Sigmoid colon (tissue), 6 donors: ENCODE measurements at regions not wholly inside any gene's neighbourhood (a gene's known extent, or its start where the extent isn't known, plus 50 kb on each side); places are given as distances from the start of the nearest gene placed in this dataset.

Source experiments
- DNase-seq: peaks from one replicate; pipeline ENCODE4 v3.0.0-alpha.2; 2019
- H3K27ac ChIP-seq, 4 donors: fragments of 200-600 bp; sonication (generic); one replicate each; pipeline ENCODE4 v1.5.1; 2016 to 2019; ENCODE audit warnings: mild to moderate bottlenecking in 1 of 4
- H3K27me3 ChIP-seq, 3 donors: fragments of 200-600 bp; sonication (generic); one replicate each; pipeline ENCODE4 v1.5.1; 2019; ENCODE audit warnings: mild to moderate bottlenecking in 1 of 3
- H3K36me3 ChIP-seq, 4 donors: fragments of 200-600 bp; sonication (generic); one replicate each; pipeline ENCODE4 v1.5.1; 2016 to 2019
- H3K4me1 ChIP-seq, 4 donors: fragments of 200-600 bp; sonication (generic); one replicate each; pipeline ENCODE4 v1.5.1; 2017 to 2019
- H3K4me3 ChIP-seq, 4 donors: fragments of 200-600 bp; sonication (generic); one replicate each; pipeline ENCODE4 v1.5.1; 2017 to 2019; ENCODE audit warnings: mild to moderate bottlenecking in 2 of 4, moderate library complexity in 1 of 4
- H3K9me3 ChIP-seq, 4 donors: fragments of 200-600 bp in 3 of 4; sonication (generic) in 3 of 4; one replicate each; pipeline versions ENCODE4 v1.5.1 to v1.6.1; 2013 to 2019
- CTCF ChIP-seq, 4 experiments: fragments of 450-650 bp in 3 of 4; fragments of 200-600 bp in 1 of 4; IDR thresholded peaks; one replicate each; pipeline ENCODE4 v1.5.1; 2016 to 2019; ENCODE audit warnings: antibody characterized with exemption in 4 of 4, mild to moderate bottlenecking in 3 of 4, moderate library complexity in 2 of 4
- EP300 ChIP-seq, 4 donors: sonication (generic); formaldehyde crosslinking; IDR thresholded peaks; one replicate each; pipeline ENCODE4 v1.6.1; 2017; ENCODE audit warnings: antibody characterized with exemption in 4 of 4
- POLR2A ChIP-seq, 2 donors: fragments of 450-650 bp; IDR thresholded peaks; one replicate each; pipeline ENCODE4 v1.6.1; 2016; ENCODE audit warnings: antibody characterized with exemption in 2 of 2, mild to moderate bottlenecking in 2 of 2, moderate library complexity in 2 of 2
- POLR2AphosphoS5 ChIP-seq, 4 donors: sonication (generic); formaldehyde crosslinking; IDR thresholded peaks; one replicate each; pipeline ENCODE4 v1.6.1; 2017; ENCODE audit warnings: antibody characterized with exemption in 4 of 4
- WGBS, 2 donors: extraction: QIAGEN DNeasy Blood & Tissue Kit; methylation state at CpG; one replicate each; pipeline ENCODE4 v1.1.7; 2013; 5-methylcytosine and 5-hydroxymethylcytosine counted together
- intact Hi-C: fragments of 100-400 bp; cut with DNase I; formaldehyde crosslinking; loops from one replicate; pipeline ENCODE4 v1.15.1; 2023
- donor health status: healthy with polysubstance abuse.
- donor health status: healthy.

DNA sequence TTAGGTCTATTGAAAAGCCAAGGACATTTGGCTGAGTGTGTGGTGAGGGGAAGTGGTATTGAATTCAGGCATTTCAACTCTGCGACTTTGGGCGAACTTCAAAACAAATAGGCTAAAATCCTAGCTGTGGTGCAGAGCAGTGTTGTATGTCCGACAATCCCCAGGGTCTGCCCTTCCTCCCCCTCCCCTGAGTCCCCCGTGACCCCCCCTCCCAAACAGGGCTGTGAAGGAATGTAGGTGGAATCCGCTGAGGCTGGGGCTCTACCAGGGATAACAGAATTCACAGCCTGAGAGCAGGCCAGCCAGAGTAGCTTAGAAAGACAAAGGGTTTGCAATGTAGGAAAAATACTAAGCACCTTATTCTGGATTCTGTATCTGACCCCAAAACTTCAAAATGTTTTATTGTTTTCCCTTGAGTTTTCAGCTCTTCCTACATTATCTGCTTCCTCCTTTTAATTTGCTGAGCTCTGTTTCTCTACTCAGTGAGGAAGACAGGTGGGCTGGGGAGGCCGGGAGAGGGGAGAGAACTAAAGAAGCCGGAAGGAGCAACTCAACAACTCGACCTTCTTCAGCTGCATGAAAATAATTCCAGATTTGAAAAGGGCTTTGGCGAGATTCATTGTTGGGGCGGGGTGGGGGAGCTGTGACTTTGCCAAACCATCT, 315.2 kb downstream of the BLID start:
- WGBS, 2 donors = 25 to 45% methylated on average over 10 of the region's 10 CpGs
- DNase-seq = no peak
- intact Hi-C loops = no loop called here

DNA sequence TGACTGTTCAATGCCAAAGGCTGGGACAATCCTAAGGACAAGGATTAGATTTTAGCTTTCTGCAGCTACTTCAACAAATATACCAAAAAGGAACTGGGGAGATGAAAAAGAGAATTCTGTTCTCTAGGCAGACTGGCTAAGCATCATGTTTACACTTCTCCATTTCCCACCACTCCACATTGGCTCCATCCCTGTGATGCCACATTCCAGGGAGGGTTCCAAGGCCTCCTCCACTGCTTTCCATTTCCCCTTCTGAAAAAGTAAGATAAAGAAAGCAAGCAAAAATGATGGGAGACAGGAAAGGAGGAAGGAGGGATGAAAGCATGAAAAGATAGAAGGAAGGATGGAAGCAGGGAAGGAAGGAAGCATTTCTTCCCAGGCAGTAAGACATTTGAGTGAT, 315.8 kb downstream of the BLID start:
- DNase-seq = no peak
- H3K9me3 ChIP-seq = peaks cover 0 to 3% (median 0%) of the 10 kb centered on the region in 4 donors
- H3K4me1 ChIP-seq = peaks cover 0 to 13% (median 8%) of the 10 kb centered on the region in 4 donors
- no peak overlapping the region for H3K4me3 ChIP-seq
- H3K27ac ChIP-seq = peak overlapping the region in 2 of 4 donors; percentile 38 to 52
- no peak for TF ChIP-seq POLR2AphosphoS5 (IDR thresholded peaks at IDR 0.05)
- no peak for TF ChIP-seq CTCF (IDR thresholded peaks at IDR 0.05)
- TF ChIP-seq EP300 (IDR thresholded peaks at IDR 0.05) = no peak
- no peak for TF ChIP-seq POLR2A (IDR thresholded peaks at IDR 0.05)
- H3K36me3 ChIP-seq = no peaks in the 10 kb centered on the region
- H3K27me3 ChIP-seq = no peaks in the 10 kb centered on the region
- intact Hi-C loops = no loop called here

More for the DNA sequence above, 315.2 kb downstream of the BLID start:
- H3K9me3 ChIP-seq = peaks cover 0 to 3% (median 0%) of the 10 kb centered on the region in 4 donors
- H3K4me1 ChIP-seq = peaks cover 0 to 13% (median 8%) of the 10 kb centered on the region in 4 donors
- no peak overlapping the region for H3K4me3 ChIP-seq
- TF ChIP-seq POLR2A (IDR thresholded peaks at IDR 0.05) (no peak), CTCF (IDR thresholded peaks at IDR 0.05) (no peak), EP300 (IDR thresholded peaks at IDR 0.05) (no peak), POLR2AphosphoS5 (IDR thresholded peaks at IDR 0.05) (no peak)
- no peaks in the 10 kb centered on the region for H3K27me3 ChIP-seq
- H3K36me3 ChIP-seq = no peaks in the 10 kb centered on the region
- H3K27ac ChIP-seq = peak overlapping the region in 2 of 4 donors; percentile 38 to 52

- no peaks in the 10 kb centered on the region for H3K36me3 ChIP-seq
- H3K27me3 ChIP-seq = no peaks in the 10 kb centered on the region
- intact Hi-C loops = no loop called here
- 93 to 94% methylated on average over 3 of the region's 3 CpGs for WGBS, 2 donors
- peaks cover 0 to 25% (median 21%) of the 10 kb centered on the region in 4 donors for H3K4me1 ChIP-seq
- H3K27ac ChIP-seq = no peak overlapping the region
- peaks cover 0 to 3% (median 0%) of the 10 kb centered on the region in 4 donors for H3K9me3 ChIP-seq
- no peak for DNase-seq
- no peak overlapping the region for H3K4me3 ChIP-seq
- TF ChIP-seq POLR2A (IDR thresholded peaks at IDR 0.05) (no peak), POLR2AphosphoS5 (IDR thresholded peaks at IDR 0.05) (no peak), EP300 (IDR thresholded peaks at IDR 0.05) (no peak), CTCF (IDR thresholded peaks at IDR 0.05) (no peak)
Observed at GRCh38 chr11:121797496-121797895, 318.5 kb downstream of the BLID start.

DNA sequence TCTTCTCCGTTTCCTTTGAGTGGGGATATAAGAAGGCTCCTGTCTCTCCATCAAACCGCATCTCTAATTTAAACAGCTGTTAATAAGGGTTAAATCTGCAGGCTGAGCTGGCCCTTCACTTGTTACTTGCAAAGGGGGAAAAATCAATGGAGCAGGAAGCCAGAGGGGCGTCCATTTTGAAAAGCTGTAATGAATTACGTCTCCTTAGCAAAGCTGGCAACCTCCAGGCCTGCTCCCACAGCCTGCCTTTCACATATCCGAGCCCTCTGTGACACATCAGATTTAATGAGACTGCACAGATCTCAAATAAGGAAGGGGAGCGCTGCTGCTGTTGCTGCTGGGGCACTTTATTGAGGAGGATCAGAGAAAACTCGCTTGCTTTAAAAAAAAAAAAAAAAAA, 320.8 kb downstream of the BLID start:
- Histone ChIP-seq H3K27ac (no peak overlapping the region), H3K36me3 (no peaks in the 10 kb centered on the region), H3K4me3 (no peak overlapping the region), H3K27me3 (no peaks in the 10 kb centered on the region), H3K9me3 (no peaks in the 10 kb centered on the region), H3K4me1 (peaks cover 0 to 20% (median 12%) of the 10 kb centered on the region in 4 donors)
- 76 to 79% methylated on average over 7 of the region's 7 CpGs for WGBS, 2 donors
- DNase-seq = no peak
- no peak for TF ChIP-seq POLR2AphosphoS5 (IDR thresholded peaks at IDR 0.05)
- TF ChIP-seq POLR2A (IDR thresholded peaks at IDR 0.05) = no peak
- no peak for TF ChIP-seq CTCF (IDR thresholded peaks at IDR 0.05)
- intact Hi-C loops = no loop called here
